Mesothelial cell of epicardium (in vitro differentiated cells): ENCODE measurements at regions not wholly inside any gene's neighbourhood (a gene's known extent, or its start where the extent isn't known, plus 50 kb on each side); places are given as distances from the start of the nearest gene placed in this dataset.

Experiments
- DNase-seq, 2 experiments: peaks; one replicate each; pipeline ENCODE4 v3.0.0; 2021; ENCODE audit warnings: low spot score in 2 of 2; ENCODE audit not compliant: unreplicated experiment in 2 of 2
- H3K27ac Mint-ChIP-seq: 2 replicates; pipeline ENCODE4 v1.8.0; 2021; ENCODE audit warnings: mixed read lengths
- H3K27me3 Mint-ChIP-seq: 2 replicates; pipeline ENCODE4 v1.8.0; 2021; ENCODE audit warnings: low read depth, mixed read lengths
- H3K36me3 Mint-ChIP-seq: 2 replicates; pipeline ENCODE4 v1.8.0; 2021; ENCODE audit warnings: mixed read lengths
- H3K4me1 Mint-ChIP-seq: 2 replicates; pipeline ENCODE4 v1.8.0; 2021; ENCODE audit warnings: mixed read lengths
- H3K4me3 Mint-ChIP-seq: 2 replicates; pipeline ENCODE4 v1.8.0; 2021; ENCODE audit warnings: mild to moderate bottlenecking, moderate library complexity, mixed read lengths
- H3K9me3 Mint-ChIP-seq: 2 replicates; pipeline ENCODE4 v1.8.0; 2021; ENCODE audit warnings: mixed read lengths
- CTCF ChIP-seq: fragments of 200-600 bp; sonication (generic); IDR thresholded peaks from one replicate; pipeline ENCODE4 v1.5.0; 2021; ENCODE audit warnings: antibody characterized with exemption; ENCODE audit not compliant: unreplicated experiment

- no peak for DNase-seq
- peaks cover 4% of the 10 kb centered on the region for H3K36me3 Mint-ChIP-seq
Observed at GRCh38 chr3:106759731-106760130, 617.5 kb upstream of the CCDC54 start.

GRCh38 chr3:106765342-106765741 lies 611.9 kb upstream of the CCDC54 start:
- H3K4me1 Mint-ChIP-seq: peaks cover 15% of the 10 kb centered on the region
- no peak for DNase-seq

More at GRCh38 chr3:106759731-106760130, 617.5 kb upstream of the CCDC54 start:
- Mint-ChIP-seq H3K9me3 (peaks cover 16% of the 10 kb centered on the region), H3K27me3 (no peaks in the 10 kb centered on the region), H3K4me1 (peaks cover 7% of the 10 kb centered on the region), H3K27ac (no peak overlapping the region), H3K4me3 (no peak overlapping the region)
- no peak for TF ChIP-seq CTCF

GRCh38 chr3:106768941-106769480 lies 608.2 kb upstream of the CCDC54 start:
- peaks cover 15% of the 10 kb centered on the region for H3K9me3 Mint-ChIP-seq
- H3K4me1 Mint-ChIP-seq: peaks cover 7% of the 10 kb centered on the region
- no peak overlapping the region for H3K4me3 Mint-ChIP-seq
- DNase-seq: no peak
- H3K27me3 Mint-ChIP-seq: no peaks in the 10 kb centered on the region
- TF ChIP-seq CTCF: no peak
- no peaks in the 10 kb centered on the region for H3K36me3 Mint-ChIP-seq
- H3K27ac Mint-ChIP-seq: no peak overlapping the region

More at GRCh38 chr3:106765342-106765741, 611.9 kb upstream of the CCDC54 start:
- Mint-ChIP-seq H3K9me3 (peaks cover 15% of the 10 kb centered on the region), H3K36me3 (no peaks in the 10 kb centered on the region), H3K27ac (no peak overlapping the region), H3K4me3 (no peak overlapping the region), H3K27me3 (no peaks in the 10 kb centered on the region)
- no peak for TF ChIP-seq CTCF

GRCh38 chr3:106773795-106774194 lies 603.4 kb upstream of the CCDC54 start:
- no peak for TF ChIP-seq CTCF

GRCh38 chr3:106783231-106783630 lies 594.0 kb upstream of the CCDC54 start:
- no peak for TF ChIP-seq CTCF
- Mint-ChIP-seq H3K36me3 (no peaks in the 10 kb centered on the region), H3K4me3 (no peak overlapping the region), H3K27ac (no peak overlapping the region), H3K9me3 (peaks cover 5% of the 10 kb centered on the region), H3K4me1 (no peaks in the 10 kb centered on the region), H3K27me3 (no peaks in the 10 kb centered on the region)
- no peak for DNase-seq

More at GRCh38 chr3:106773795-106774194, 603.4 kb upstream of the CCDC54 start:
- H3K4me3 Mint-ChIP-seq: no peak overlapping the region
- H3K27me3 Mint-ChIP-seq: no peaks in the 10 kb centered on the region
- H3K9me3 Mint-ChIP-seq: peaks cover 7% of the 10 kb centered on the region
- H3K27ac Mint-ChIP-seq: no peak overlapping the region
- H3K36me3 Mint-ChIP-seq: no peaks in the 10 kb centered on the region
- peaks cover 6% of the 10 kb centered on the region for H3K4me1 Mint-ChIP-seq
- DNase-seq: no peak

GRCh38 chr3:106789276-106789675 lies 588.0 kb upstream of the CCDC54 start:
- Mint-ChIP-seq H3K4me1 (no peaks in the 10 kb centered on the region), H3K9me3 (peaks cover 28% of the 10 kb centered on the region), H3K27me3 (no peaks in the 10 kb centered on the region), H3K36me3 (peaks cover 4% of the 10 kb centered on the region), H3K4me3 (no peak overlapping the region), H3K27ac (no peak overlapping the region)
- no peak for TF ChIP-seq CTCF
- no peak for DNase-seq
